K562 (cell line): ENCODE measurements at regions not wholly inside any gene's neighbourhood (a gene's known extent, or its start where the extent isn't known, plus 50 kb on each side); places are given as distances from the start of the nearest gene placed in this dataset.

Experiments used
- CBX3 ChIP-seq, 2 experiments: IDR thresholded peaks; 1 replicate in 1 of 2; 2 replicates in 1 of 2; pipeline ENCODE4 v1.6.1; 2012; ENCODE audit warnings: inconsistent platforms in 2 of 2, low read length in 2 of 2, borderline replicate concordance in 1 of 2, control low read depth in 1 of 2
- EZH2 ChIP-seq: IDR thresholded peaks from 2 replicates; pipeline ENCODE4 v1.6.1; 2012; ENCODE audit warnings: low read depth, mild to moderate bottlenecking, inconsistent platforms, low read length, borderline replicate concordance
- JUNB ChIP-seq: fragments of 450-650 bp; formaldehyde crosslinking; conservative IDR thresholded peaks from 2 replicates; pipeline ENCODE4 v1.4.0; 2020; ENCODE audit warnings: mild to moderate bottlenecking
- POLR2A ChIP-seq: fragments of 450-650 bp; conservative IDR thresholded peaks from 2 replicates; pipeline ENCODE4 v1.6.1; 2016
- TAF1 ChIP-seq: IDR thresholded peaks from 2 replicates; pipeline ENCODE4 v1.6.1; 2011; ENCODE audit warnings: mild to moderate bottlenecking, low read length, moderate library complexity; ENCODE audit not compliant: insufficient read depth, control insufficient read depth, severe bottlenecking; ENCODE audit errors: extremely low read depth
- ZNF507 ChIP-seq: conservative IDR thresholded peaks from 2 replicates; pipeline ENCODE4 v1.6.1; 2017; ENCODE audit warnings: missing genetic modification characterization, missing compliant biosample characterization
- TF ChIP-seq, protein P1 (sequence below), 3 experiments: IDR thresholded peaks in 2 of 3; conservative IDR thresholded peaks in 1 of 3; 2 replicates each; pipeline ENCODE4 v1.5.1; 2011 to 2012; ENCODE audit warnings: low read length in 3 of 3, mild to moderate bottlenecking in 3 of 3, control low read depth in 2 of 3, improper control_type of control experiment in 1 of 3, inconsistent platforms in 1 of 3, low read depth in 1 of 3, mixed read lengths in 1 of 3, moderate library complexity in 1 of 3; ENCODE audit not compliant: insufficient read depth in 2 of 3
- TF ChIP-seq, protein P2 (sequence below): sonication (generic); formaldehyde crosslinking; IDR thresholded peaks from 2 replicates; pipeline ENCODE4 v1.8.0; 2022; ENCODE audit warnings: mild to moderate bottlenecking, missing genetic modification reagents

DNA sequence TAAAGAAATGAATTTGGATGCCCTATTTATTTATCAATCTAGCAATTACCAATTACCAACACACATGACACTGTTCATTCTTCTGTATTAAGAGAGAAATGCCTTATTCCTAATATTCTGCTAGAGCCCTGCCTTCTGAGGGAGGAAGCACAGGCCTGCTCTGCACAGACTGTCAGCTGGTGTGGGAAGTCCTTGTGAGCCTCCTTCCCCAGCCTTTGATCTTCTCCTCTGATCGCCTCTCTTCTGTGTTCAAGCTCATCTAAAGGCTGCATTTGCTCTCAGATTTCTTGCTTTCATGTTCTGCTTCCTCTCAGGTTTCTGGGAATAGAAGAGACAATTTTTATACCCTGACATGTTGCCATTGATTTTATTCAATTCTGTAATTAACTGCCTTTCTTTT is 290.6 kb upstream of the UMPS start:
- TF ChIP-seq CBX3 (IDR thresholded peaks at IDR 0.05; ENCODE audit: borderline replicate concordance in 1 of 2, low read length in 2 of 2) = no peak
- TF ChIP-seq ZNF507 (tag) = no peak
- TF ChIP-seq TAF1 = no peak
- no peak for TF ChIP-seq POLR2A
- no peak for TF ChIP-seq JUNB
- no peak for TF ChIP-seq EZH2
- TF ChIP-seq, protein P1, sequence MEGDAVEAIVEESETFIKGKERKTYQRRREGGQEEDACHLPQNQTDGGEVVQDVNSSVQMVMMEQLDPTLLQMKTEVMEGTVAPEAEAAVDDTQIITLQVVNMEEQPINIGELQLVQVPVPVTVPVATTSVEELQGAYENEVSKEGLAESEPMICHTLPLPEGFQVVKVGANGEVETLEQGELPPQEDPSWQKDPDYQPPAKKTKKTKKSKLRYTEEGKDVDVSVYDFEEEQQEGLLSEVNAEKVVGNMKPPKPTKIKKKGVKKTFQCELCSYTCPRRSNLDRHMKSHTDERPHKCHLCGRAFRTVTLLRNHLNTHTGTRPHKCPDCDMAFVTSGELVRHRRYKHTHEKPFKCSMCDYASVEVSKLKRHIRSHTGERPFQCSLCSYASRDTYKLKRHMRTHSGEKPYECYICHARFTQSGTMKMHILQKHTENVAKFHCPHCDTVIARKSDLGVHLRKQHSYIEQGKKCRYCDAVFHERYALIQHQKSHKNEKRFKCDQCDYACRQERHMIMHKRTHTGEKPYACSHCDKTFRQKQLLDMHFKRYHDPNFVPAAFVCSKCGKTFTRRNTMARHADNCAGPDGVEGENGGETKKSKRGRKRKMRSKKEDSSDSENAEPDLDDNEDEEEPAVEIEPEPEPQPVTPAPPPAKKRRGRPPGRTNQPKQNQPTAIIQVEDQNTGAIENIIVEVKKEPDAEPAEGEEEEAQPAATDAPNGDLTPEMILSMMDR (IDR thresholded peaks at IDR 0.05 in 2 of 3, conservative IDR thresholded peaks at IDR 0.05 in 1 of 3; ENCODE audit: insufficient read depth in 2 of 3, low read depth in 1 of 3, low read length in 3 of 3) = no peak
- TF ChIP-seq, protein P2, sequence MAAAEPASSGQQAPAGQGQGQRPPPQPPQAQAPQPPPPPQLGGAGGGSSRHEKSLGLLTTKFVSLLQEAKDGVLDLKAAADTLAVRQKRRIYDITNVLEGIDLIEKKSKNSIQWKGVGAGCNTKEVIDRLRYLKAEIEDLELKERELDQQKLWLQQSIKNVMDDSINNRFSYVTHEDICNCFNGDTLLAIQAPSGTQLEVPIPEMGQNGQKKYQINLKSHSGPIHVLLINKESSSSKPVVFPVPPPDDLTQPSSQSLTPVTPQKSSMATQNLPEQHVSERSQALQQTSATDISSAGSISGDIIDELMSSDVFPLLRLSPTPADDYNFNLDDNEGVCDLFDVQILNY (CRISPR knock-in tag) = no peak
